Stimulated activated naive CD8-positive, alpha-beta T cell treated with anti-CD3 and anti-CD28 coated beads, Interleukin-15, Interleukin-2, amounts not matched to agents 100 ng/mL and 50 ng/mL, for 24 hours (primary cell): ENCODE measurements at regions not wholly inside any gene's neighbourhood (a gene's known extent, or its start where the extent isn't known, plus 50 kb on each side); places are given as distances from the start of the nearest gene placed in this dataset.

ENCODE experiments used
- H3K27ac Mint-ChIP-seq: one replicate; pipeline ENCODE4 v1.8.0; 2021; ENCODE audit warnings: mild to moderate bottlenecking, mixed read lengths
- H3K27me3 Mint-ChIP-seq: one replicate; pipeline ENCODE4 v1.8.0; 2021; ENCODE audit warnings: mixed read lengths
- H3K36me3 Mint-ChIP-seq: one replicate; pipeline ENCODE4 v1.8.0; 2021; ENCODE audit warnings: low read depth, mixed read lengths
- H3K4me1 Mint-ChIP-seq: one replicate; pipeline ENCODE4 v1.8.0; 2021; ENCODE audit warnings: low read depth, mixed read lengths
- H3K4me3 Mint-ChIP-seq: one replicate; pipeline ENCODE4 v1.8.0; 2021; ENCODE audit warnings: mild to moderate bottlenecking, mixed read lengths
- H3K9me3 Mint-ChIP-seq: one replicate; pipeline ENCODE4 v1.8.0; 2021; ENCODE audit warnings: mixed read lengths

DNA sequence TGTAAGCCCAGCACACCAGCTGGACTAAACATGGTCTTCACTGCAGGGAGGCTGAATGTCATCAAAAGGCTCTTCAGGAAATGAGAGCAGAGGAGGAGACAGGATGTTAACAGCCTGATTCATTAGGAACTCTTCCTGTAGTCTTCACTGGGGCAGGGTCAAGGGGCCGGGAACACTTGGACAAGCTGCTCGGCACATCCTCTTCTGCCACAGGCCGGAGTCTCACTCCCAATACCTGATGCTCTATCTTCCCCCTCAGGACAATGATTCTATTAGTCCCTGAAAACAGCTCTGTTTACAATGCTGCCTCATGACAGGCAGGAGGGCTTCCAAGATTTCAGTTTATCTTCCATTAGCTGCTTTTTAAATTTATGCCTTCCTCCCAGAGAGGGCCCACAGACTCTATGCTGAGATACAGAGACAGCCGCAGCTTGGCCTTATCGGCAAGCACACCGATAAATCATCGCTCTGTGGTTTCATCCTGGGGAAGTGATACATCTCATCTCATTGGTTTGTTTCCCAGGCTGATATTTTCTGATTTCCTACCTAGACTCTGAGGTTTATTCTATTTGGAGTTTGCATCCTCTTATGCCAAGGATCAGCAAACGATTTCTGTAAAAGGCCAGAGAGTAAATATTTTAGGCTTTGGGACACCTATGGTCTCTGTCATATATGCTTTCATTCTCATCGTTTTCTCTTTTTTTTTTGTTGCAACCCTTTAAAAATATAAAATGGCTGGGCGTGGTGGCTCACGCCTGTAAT lies 214.0 kb upstream of the ASIC2 start:
- Mint-ChIP-seq H3K36me3 (no peaks in the 10 kb centered on the region), H3K27ac (no peak overlapping the region), H3K9me3 (no peaks in the 10 kb centered on the region), H3K27me3 (peaks cover 26% of the 10 kb centered on the region), H3K4me1 (peaks cover 6% of the 10 kb centered on the region), H3K4me3 (no peak overlapping the region)

DNA sequence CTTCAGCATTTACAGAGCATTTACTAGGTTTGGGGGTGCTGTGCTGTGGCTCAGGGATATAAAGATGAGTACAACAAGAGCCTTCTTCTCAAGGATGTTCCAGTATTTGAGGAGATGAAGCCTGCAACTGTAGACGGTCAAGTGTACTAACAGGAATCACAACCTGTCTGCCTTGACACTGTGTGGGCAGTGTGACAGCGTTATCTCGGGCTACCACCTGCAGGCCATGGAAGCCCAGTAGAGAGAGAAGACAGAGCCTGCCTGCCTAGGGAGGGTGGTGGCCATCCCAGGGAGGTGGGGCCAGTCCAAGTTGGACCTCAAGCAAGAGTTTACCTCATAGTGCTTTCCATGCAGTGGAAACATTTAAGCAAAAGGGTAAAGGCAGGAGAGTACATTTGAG lies 215.1 kb upstream of the ASIC2 start:
- peaks cover 26% of the 10 kb centered on the region for H3K27me3 Mint-ChIP-seq
- no peaks in the 10 kb centered on the region for H3K36me3 Mint-ChIP-seq
- H3K4me1 Mint-ChIP-seq = peaks cover 6% of the 10 kb centered on the region
- H3K9me3 Mint-ChIP-seq = no peaks in the 10 kb centered on the region
- no peak overlapping the region for H3K4me3 Mint-ChIP-seq
- H3K27ac Mint-ChIP-seq = no peak overlapping the region

DNA sequence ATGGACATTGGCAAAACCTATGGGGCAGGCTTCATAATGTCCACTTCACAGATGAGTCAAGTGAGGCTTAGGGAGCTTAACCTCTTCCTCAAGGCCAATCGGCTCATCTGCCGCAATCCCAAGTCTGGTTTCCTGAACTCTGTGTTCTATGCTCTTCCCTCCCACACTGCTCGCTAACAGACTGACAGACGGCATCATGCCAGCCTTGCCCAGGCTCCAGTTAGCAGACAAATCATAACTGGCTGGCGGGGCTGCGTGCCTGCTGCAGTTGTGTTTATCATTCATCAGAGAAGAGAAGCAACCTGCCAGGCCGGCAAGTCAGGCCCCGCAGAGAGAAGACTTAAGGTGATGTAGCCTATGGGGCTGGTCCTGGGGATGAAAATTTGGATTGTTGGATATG lies 216.2 kb upstream of the ASIC2 start:
- Mint-ChIP-seq H3K27ac (no peak overlapping the region), H3K36me3 (no peaks in the 10 kb centered on the region), H3K4me1 (peaks cover 6% of the 10 kb centered on the region), H3K27me3 (peaks cover 26% of the 10 kb centered on the region), H3K4me3 (no peak overlapping the region), H3K9me3 (no peaks in the 10 kb centered on the region)

DNA sequence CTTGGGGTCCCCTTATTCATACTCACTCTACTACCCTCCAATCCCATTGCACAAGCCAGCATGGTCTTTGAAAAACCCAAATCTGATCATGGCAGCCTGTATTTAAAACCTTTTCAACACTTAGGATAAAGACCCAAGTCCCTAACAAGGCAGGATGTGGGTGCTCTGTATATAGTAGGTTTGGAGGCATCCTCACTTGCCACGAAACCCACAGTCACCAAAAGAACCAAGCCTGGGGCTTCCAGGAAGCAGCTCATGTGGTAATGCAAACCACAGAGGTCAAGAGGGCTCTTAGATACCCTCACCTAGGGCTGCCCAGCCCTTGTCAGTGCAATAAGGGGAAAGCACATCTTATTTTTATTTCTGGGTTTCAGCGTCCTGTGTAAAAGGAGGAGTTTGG lies 218.6 kb upstream of the ASIC2 start:
- no peak overlapping the region for H3K27ac Mint-ChIP-seq
- H3K9me3 Mint-ChIP-seq = no peaks in the 10 kb centered on the region
- H3K4me1 Mint-ChIP-seq = peaks cover 6% of the 10 kb centered on the region
- peaks cover 16% of the 10 kb centered on the region for H3K27me3 Mint-ChIP-seq
- H3K4me3 Mint-ChIP-seq = no peak overlapping the region
- no peaks in the 10 kb centered on the region for H3K36me3 Mint-ChIP-seq

DNA sequence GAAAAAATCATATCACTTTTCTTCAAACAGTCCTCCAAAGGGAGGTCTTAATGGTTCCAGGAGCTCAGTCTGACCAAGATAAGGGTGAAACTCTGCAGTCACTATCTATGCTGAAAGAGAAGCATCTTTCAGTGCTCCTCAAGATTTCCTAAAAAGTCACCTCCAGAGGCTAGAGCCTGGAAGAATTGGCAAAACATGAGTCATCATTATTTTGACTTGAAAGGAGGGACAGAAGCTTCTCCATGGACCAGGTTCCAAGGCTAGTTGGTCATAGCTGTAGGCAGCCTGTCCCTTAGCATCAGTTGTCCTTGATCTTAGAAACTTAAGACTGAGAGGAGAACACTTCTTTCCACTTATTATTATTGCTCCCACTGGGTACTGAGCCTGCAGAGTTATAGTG lies 219.0 kb upstream of the ASIC2 start:
- Mint-ChIP-seq H3K4me1 (peaks cover 6% of the 10 kb centered on the region), H3K9me3 (no peaks in the 10 kb centered on the region), H3K36me3 (no peaks in the 10 kb centered on the region), H3K27me3 (peaks cover 11% of the 10 kb centered on the region), H3K27ac (no peak overlapping the region), H3K4me3 (no peak overlapping the region)

DNA sequence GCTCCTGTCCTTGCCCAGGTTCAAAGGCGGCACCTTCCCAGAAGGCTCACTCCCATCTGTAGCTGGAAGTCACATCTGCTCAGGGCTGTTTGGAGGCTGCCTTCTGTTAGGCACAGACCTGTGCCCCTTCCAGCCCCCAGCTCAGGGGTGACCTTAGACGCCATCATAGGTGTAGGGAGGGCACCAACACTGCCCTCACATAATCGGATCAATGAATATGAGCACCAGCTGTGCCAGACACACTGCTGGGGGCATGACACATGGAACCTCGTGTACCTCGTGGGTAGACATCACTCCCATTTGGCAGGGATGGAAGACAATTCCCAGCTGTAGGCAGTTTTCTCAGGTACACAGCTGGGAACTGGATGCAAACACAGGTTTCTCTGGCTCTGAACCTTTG lies 220.7 kb upstream of the ASIC2 start:
- Mint-ChIP-seq H3K4me3 (no peak overlapping the region), H3K9me3 (no peaks in the 10 kb centered on the region), H3K27ac (no peak overlapping the region), H3K27me3 (peaks cover 5% of the 10 kb centered on the region), H3K4me1 (peaks cover 6% of the 10 kb centered on the region), H3K36me3 (no peaks in the 10 kb centered on the region)

DNA sequence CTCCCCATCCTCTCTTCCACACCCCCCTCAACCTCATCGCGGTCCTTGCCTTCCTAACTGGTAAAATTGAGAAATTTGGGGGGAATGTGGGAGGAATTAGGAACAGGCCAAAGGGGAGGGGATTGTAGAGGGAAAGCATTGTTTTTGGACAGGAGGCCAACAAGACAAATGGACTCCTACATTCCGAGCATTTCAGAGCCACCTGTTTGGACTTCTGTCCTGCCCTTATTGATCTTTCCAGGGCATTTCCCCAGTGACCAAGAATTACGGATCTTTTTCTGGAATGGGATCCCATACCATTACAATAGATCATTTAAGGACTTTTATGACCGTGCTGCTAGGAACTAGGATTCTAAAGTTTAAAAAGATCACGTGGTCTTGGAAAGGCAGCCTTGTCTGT lies 221.3 kb upstream of the ASIC2 start:
- H3K4me3 Mint-ChIP-seq = no peak overlapping the region
- H3K9me3 Mint-ChIP-seq = no peaks in the 10 kb centered on the region
- peaks cover 5% of the 10 kb centered on the region for H3K27me3 Mint-ChIP-seq
- no peak overlapping the region for H3K27ac Mint-ChIP-seq
- H3K36me3 Mint-ChIP-seq = no peaks in the 10 kb centered on the region
- peaks cover 6% of the 10 kb centered on the region for H3K4me1 Mint-ChIP-seq

DNA sequence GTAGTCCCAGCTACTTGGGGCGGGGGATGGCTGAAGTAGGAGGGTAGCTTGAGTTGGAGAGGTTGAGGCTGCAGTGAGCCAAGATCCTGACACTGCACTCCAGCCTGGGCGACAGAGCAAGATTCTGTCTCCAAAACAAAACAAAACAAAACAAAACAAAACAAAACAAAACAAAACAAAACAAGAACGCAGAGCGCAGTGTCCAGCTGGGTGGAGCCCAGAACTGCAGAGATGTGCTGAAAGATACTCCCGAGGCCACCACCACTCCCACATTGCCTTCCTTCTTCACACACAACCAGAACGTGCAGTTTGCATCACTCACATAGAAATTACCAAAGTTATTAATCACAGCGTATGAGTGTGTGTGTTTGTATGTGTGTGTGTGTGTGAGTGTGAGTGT lies 222.9 kb upstream of the ASIC2 start:
- Mint-ChIP-seq H3K9me3 (no peaks in the 10 kb centered on the region), H3K4me1 (peaks cover 6% of the 10 kb centered on the region), H3K27ac (no peak overlapping the region), H3K36me3 (no peaks in the 10 kb centered on the region), H3K4me3 (no peak overlapping the region), H3K27me3 (no peaks in the 10 kb centered on the region)

DNA sequence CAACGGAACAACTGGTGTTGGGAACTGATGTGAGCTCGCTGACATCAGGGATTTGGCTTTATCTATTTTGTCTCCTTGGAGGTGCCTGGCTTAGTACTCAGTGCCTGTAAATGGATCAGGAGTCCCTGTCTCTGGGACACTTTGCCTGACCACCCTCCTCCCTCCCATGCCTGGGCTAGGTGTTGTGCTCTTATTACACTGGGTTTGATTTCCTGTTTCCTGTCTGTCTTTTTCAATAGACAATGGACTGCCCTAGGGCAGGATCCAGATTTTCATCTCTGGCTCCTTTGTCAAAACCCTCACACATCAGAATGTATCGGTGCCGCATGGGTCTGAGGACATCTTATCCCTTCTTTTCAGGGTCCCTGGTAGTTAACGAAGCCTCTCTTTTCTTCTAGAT lies 223.6 kb upstream of the ASIC2 start:
- no peaks in the 10 kb centered on the region for H3K36me3 Mint-ChIP-seq
- no peaks in the 10 kb centered on the region for H3K9me3 Mint-ChIP-seq
- H3K27me3 Mint-ChIP-seq = peaks cover 3% of the 10 kb centered on the region
- no peak overlapping the region for H3K4me3 Mint-ChIP-seq
- H3K27ac Mint-ChIP-seq = no peak overlapping the region
- peaks cover under 1% of the 10 kb centered on the region for H3K4me1 Mint-ChIP-seq

DNA sequence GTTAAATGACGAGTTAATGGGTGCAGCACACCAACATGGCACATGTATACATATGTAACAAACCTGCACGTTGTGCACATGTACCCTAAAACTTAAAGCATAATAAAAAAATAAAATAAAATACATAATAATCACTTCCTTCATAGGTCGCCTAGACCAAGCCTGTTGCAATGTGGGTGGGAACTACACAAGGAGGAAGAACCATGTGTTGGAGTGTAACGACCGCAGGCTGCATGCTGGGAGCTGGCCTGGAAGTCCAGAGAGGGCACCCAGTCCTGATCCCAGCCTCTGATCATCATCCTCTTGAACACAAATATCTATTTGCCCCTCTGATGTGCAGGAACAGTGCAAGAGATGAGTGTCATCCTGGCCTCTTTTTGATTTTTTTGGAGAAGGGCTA lies 224.7 kb upstream of the ASIC2 start:
- Mint-ChIP-seq H3K27ac (no peak overlapping the region), H3K36me3 (no peaks in the 10 kb centered on the region), H3K27me3 (peaks cover 3% of the 10 kb centered on the region), H3K4me1 (no peaks in the 10 kb centered on the region), H3K4me3 (no peak overlapping the region), H3K9me3 (no peaks in the 10 kb centered on the region)

DNA sequence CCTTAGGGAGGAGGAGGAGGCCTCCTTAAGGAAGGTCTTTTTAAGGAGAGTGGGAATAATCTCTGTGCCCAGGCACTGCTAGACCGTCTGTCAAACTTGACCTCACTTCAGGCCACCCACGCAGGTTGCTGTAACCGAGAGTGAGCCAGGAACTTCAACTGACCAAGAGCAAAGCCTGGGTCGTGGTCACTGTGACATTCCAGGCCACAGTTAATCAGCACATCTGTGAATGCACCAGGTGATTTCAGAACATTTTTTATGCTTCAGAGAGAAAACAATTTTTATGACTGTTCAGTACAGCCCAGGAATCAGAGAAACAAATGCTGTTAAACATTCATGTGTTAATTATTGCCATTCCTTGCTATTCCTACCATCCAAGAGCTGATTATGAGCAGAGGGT lies 226.6 kb upstream of the ASIC2 start:
- Mint-ChIP-seq H3K9me3 (no peaks in the 10 kb centered on the region), H3K36me3 (no peaks in the 10 kb centered on the region), H3K4me1 (no peaks in the 10 kb centered on the region), H3K27ac (no peak overlapping the region), H3K4me3 (no peak overlapping the region), H3K27me3 (peaks cover 3% of the 10 kb centered on the region)

DNA sequence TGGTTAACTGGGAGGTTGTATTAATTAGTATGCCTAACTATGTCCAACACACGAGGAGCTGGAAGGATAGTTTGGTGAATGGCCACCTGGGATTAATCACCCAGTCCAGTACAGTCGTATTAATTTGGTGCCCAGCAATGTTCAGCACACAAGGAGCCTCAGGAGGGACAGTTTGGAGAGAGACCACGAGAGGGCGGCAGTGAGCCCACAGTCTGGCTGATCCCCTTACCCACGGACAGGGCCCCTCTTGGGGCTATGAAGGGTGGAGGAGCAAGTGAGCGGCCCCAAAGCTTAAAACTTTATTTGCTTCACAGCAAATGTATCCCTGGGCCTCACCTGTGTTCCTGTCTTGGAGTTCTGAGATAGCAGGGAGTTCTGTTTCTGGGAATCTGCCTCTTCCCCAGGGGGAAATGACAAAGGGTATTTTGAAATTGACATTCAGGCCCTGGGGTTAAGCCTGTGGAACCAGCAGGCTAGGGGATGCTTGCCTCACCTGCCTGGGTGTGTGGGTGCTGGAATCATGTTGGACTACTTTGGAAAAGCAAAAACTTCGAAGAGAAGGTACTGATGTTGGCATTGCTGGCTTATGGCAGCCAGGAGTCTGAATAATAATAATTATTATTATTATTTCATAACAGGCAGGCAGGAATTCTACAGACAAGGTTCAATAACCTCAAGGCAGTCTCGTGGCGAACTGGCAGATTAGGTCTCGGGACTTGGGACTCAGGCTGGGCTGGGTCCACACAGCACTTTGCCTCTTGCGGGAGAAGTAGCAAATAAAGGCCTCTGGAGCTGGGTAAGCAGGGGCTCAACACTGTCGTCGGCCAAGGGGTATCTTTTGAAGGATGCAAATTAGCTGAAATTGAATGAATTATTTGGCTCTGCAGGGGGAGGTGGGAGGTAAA lies 227.6 kb upstream of the ASIC2 start:
- Mint-ChIP-seq H3K27me3 (peaks cover 3% of the 10 kb centered on the region), H3K4me1 (no peaks in the 10 kb centered on the region), H3K9me3 (no peaks in the 10 kb centered on the region), H3K4me3 (no peak overlapping the region), H3K27ac (no peak overlapping the region), H3K36me3 (no peaks in the 10 kb centered on the region)

DNA sequence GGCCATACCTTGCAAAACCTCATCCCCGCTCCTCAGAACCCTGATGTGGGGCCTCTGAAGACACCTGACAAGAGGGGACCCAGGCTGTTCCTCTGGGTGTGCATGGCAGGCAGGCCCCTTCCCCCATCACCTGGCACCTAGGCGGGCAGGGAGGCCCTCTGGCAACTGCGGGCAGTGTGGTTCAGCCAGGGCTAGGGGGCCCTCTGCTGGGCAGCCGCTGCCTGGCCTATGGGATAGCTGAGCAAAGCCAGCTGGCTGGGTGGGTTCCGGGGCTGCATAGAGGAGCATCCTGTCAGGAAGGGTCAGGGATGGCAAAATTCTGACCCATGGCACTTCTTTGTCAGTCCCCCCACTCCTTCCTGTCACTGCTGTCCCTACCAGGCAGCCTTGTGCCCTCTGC lies 228.7 kb upstream of the ASIC2 start:
- H3K4me1 Mint-ChIP-seq = no peaks in the 10 kb centered on the region
- no peak overlapping the region for H3K4me3 Mint-ChIP-seq

DNA sequence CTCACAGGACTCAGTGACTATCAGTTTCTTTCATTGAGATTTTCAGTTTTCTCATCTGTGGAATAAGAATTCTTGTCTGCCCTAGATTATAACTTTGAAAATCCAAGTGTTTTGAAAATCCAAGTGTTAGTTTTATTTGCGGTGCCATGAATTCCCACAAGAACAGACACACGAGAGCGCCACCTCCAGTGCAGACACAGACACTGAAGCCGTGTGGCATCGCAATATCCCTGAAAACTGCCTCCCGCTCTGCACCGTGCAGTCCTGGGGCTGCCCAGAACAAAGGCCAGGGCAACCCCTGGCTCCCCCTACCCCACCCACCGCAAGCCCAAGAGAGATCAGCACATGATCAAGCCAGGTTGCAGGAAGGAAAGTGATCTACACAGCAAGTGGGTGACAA lies 229.5 kb upstream of the ASIC2 start:
- Mint-ChIP-seq H3K4me3 (no peak overlapping the region), H3K27me3 (peaks cover 3% of the 10 kb centered on the region), H3K4me1 (no peaks in the 10 kb centered on the region), H3K36me3 (no peaks in the 10 kb centered on the region), H3K27ac (no peak overlapping the region), H3K9me3 (no peaks in the 10 kb centered on the region)

More for the DNA sequence above, 228.7 kb upstream of the ASIC2 start:
- Mint-ChIP-seq H3K27me3 (peaks cover 3% of the 10 kb centered on the region), H3K9me3 (no peaks in the 10 kb centered on the region), H3K36me3 (no peaks in the 10 kb centered on the region), H3K27ac (no peak overlapping the region)

DNA sequence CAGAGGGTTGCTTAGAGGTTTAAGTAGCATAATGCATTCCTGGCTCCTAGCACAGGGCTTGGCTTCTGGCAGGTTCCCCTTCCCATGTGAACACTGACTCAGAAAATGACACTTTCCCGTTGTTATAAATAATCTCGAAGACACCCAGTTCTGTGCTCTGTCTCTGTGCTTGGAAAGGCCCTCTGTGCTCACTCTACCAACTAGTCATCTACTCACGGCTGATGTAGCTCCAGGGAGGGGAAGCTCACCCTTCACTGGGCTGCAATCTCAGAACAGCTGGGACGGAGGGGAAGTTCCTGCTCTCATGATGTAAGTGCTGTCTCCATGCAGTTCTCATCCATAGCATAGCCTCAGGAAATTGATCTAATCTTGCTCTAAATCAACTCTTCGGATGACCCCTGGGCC lies 230.5 kb upstream of the ASIC2 start:
- Mint-ChIP-seq H3K27me3 (peaks cover 3% of the 10 kb centered on the region), H3K36me3 (no peaks in the 10 kb centered on the region), H3K4me1 (no peaks in the 10 kb centered on the region), H3K9me3 (no peaks in the 10 kb centered on the region), H3K27ac (no peak overlapping the region), H3K4me3 (no peak overlapping the region)
